ENCODE measurements at regions not wholly inside any gene's neighbourhood (a gene's known extent, or its start where the extent isn't known, plus 50 kb on each side); places are given as distances from the start of the nearest gene placed in this dataset.

- Histone ChIP-seq H3K36me3 (ENCODE audit: low read length) (no peaks in the 10 kb centered on the region), H3K4me2 (ENCODE audit: low read depth, low read length, poor library complexity, severe bottlenecking) (no peak overlapping the region), H3K9ac (ENCODE audit: low read length) (no peak overlapping the region), H3K9me2 (replicated peaks; ENCODE audit: insufficient read depth, low read length) (no peaks in the 10 kb centered on the region), H4K20me1 (ENCODE audit: low read depth, low read length) (no peaks in the 10 kb centered on the region), H3K4me3 (ENCODE audit: insufficient read depth, low read length, poor library complexity, severe bottlenecking) (no peak overlapping the region), H3K27ac (ENCODE audit: low read depth, low read length) (no peak overlapping the region), H3K79me2 (ENCODE audit: insufficient read depth, low read length) (no peaks in the 10 kb centered on the region), H3F3A (ENCODE audit: insufficient read depth) (no peaks in the 10 kb centered on the region), H2AFZ (ENCODE audit: low read depth, low read length, severe bottlenecking) (no peak overlapping the region), H3K27me3 (ENCODE audit: low read length) (no peaks in the 10 kb centered on the region), H3K9me3 (ENCODE audit: insufficient read depth, low read length) (no peaks in the 10 kb centered on the region)
- no peak for TF ChIP-seq EZH2phosphoT487 (conservative IDR thresholded peaks at IDR 0.05; ENCODE audit: low read length)
- no peak for TF ChIP-seq CTCF (IDR thresholded peaks at IDR 0.05; ENCODE audit: insufficient read depth, low read length, poor library complexity, severe bottlenecking)
These were observed 106.6 kb upstream of the TLE4 start for GRCh38 chr9:79465156-79465555.

GRCh38 chr9:79469164-79469563 lies 102.6 kb upstream of the TLE4 start:
- no peak overlapping the region for H3K4me2 ChIP-seq (ENCODE audit: low read depth, low read length, poor library complexity, severe bottlenecking)
- no peak overlapping the region for H3K27ac ChIP-seq (ENCODE audit: low read depth, low read length)
- no peaks in the 10 kb centered on the region for H3K36me3 ChIP-seq (ENCODE audit: low read length)
- H3K4me3 ChIP-seq (ENCODE audit: insufficient read depth, low read length, poor library complexity, severe bottlenecking) = no peak overlapping the region
- no peak overlapping the region for H2AFZ ChIP-seq (ENCODE audit: low read depth, low read length, severe bottlenecking)
- no peak for TF ChIP-seq CTCF (IDR thresholded peaks at IDR 0.05; ENCODE audit: insufficient read depth, low read length, poor library complexity, severe bottlenecking)
- TF ChIP-seq EZH2phosphoT487 (conservative IDR thresholded peaks at IDR 0.05; ENCODE audit: low read length) = no peak
- no peak overlapping the region for H3K9ac ChIP-seq (ENCODE audit: low read length)
- H3K79me2 ChIP-seq (ENCODE audit: insufficient read depth, low read length) = no peaks in the 10 kb centered on the region
- H3F3A ChIP-seq (ENCODE audit: insufficient read depth) = no peaks in the 10 kb centered on the region
- H4K20me1 ChIP-seq (ENCODE audit: low read depth, low read length) = no peaks in the 10 kb centered on the region
- H3K27me3 ChIP-seq (ENCODE audit: low read length) = no peaks in the 10 kb centered on the region
- H3K9me3 ChIP-seq (ENCODE audit: insufficient read depth, low read length) = no peaks in the 10 kb centered on the region
- H3K9me2 ChIP-seq (replicated peaks; ENCODE audit: insufficient read depth, low read length) = no peaks in the 10 kb centered on the region

GRCh38 chr9:79470954-79471353 lies 100.8 kb upstream of the TLE4 start:
- H3K27ac ChIP-seq (ENCODE audit: low read depth, low read length) = no peak overlapping the region
- H2AFZ ChIP-seq (ENCODE audit: low read depth, low read length, severe bottlenecking) = no peak overlapping the region
- no peaks in the 10 kb centered on the region for H3K79me2 ChIP-seq (ENCODE audit: insufficient read depth, low read length)
- H3K9me3 ChIP-seq (ENCODE audit: insufficient read depth, low read length) = no peaks in the 10 kb centered on the region
- H3K9me2 ChIP-seq (replicated peaks; ENCODE audit: insufficient read depth, low read length) = no peaks in the 10 kb centered on the region
- H3K27me3 ChIP-seq (ENCODE audit: low read length) = no peaks in the 10 kb centered on the region
- no peaks in the 10 kb centered on the region for H4K20me1 ChIP-seq (ENCODE audit: low read depth, low read length)
- H3K36me3 ChIP-seq (ENCODE audit: low read length) = no peaks in the 10 kb centered on the region
- H3F3A ChIP-seq (ENCODE audit: insufficient read depth) = no peaks in the 10 kb centered on the region
- H3K4me2 ChIP-seq (ENCODE audit: low read depth, low read length, poor library complexity, severe bottlenecking) = no peak overlapping the region
- H3K4me3 ChIP-seq (ENCODE audit: insufficient read depth, low read length, poor library complexity, severe bottlenecking) = no peak overlapping the region
- no peak overlapping the region for H3K9ac ChIP-seq (ENCODE audit: low read length)
- no peak for TF ChIP-seq EZH2phosphoT487 (conservative IDR thresholded peaks at IDR 0.05; ENCODE audit: low read length)
- TF ChIP-seq CTCF (IDR thresholded peaks at IDR 0.05; ENCODE audit: insufficient read depth, low read length, poor library complexity, severe bottlenecking) = no peak
